Mesendoderm (in vitro differentiated cells): ENCODE measurements at regions not wholly inside any gene's neighbourhood (a gene's known extent, or its start where the extent isn't known, plus 50 kb on each side); places are given as distances from the start of the nearest gene placed in this dataset.

Source experiments
- DNase-seq: peaks from one replicate; pipeline ENCODE4 v3.0.0; 2013
- H2AK5ac ChIP-seq: 2 replicates; pipeline ENCODE4 v1.6.1; 2013; ENCODE audit warnings: low read length, inconsistent platforms
- H2BK120ac ChIP-seq: 2 replicates; pipeline ENCODE4 v1.6.1; 2013; ENCODE audit warnings: low read depth, mild to moderate bottlenecking, low read length, moderate library complexity, mixed read lengths
- H2BK15ac ChIP-seq: replicated peaks from 2 replicates; pipeline ENCODE4 v1.6.1; 2013; ENCODE audit warnings: low read depth, mild to moderate bottlenecking, moderate library complexity
- H2BK5ac ChIP-seq: 2 replicates; pipeline ENCODE4 v1.6.1; 2013; ENCODE audit warnings: low read length, inconsistent platforms
- H3K18ac ChIP-seq: 2 replicates; pipeline ENCODE4 v1.6.1; 2013; ENCODE audit warnings: mild to moderate bottlenecking, low read length, mixed read lengths
- H3K23ac ChIP-seq: one replicate; pipeline ENCODE4 v1.6.1; 2013; ENCODE audit warnings: low read length
- H3K27ac ChIP-seq: 2 replicates; pipeline ENCODE4 v1.5.1; 2013; ENCODE audit warnings: low read depth, mild to moderate bottlenecking, inconsistent platforms, low read length, moderate library complexity
- H3K27me3 ChIP-seq: 2 replicates; pipeline ENCODE4 v1.6.1; 2013; ENCODE audit warnings: low read length, control low read depth, mild to moderate bottlenecking, inconsistent platforms; ENCODE audit not compliant: insufficient read depth, poor library complexity
- H3K36me3 ChIP-seq: 2 replicates; pipeline ENCODE4 v1.6.1; 2013; ENCODE audit warnings: low read length, inconsistent platforms; ENCODE audit not compliant: control insufficient read depth, insufficient read depth
- H3K4ac ChIP-seq: one replicate; pipeline ENCODE4 v1.6.1; 2013; ENCODE audit warnings: low read depth, mild to moderate bottlenecking, low read length, moderate library complexity
- H3K4me1 ChIP-seq: 2 replicates; pipeline ENCODE4 v1.6.1; 2013; ENCODE audit warnings: low read depth, low read length, inconsistent platforms; ENCODE audit not compliant: control insufficient read depth
- H3K4me2 ChIP-seq: 2 replicates; pipeline ENCODE4 v1.6.1; 2013; ENCODE audit warnings: low read length
- H3K4me3 ChIP-seq: 2 replicates; pipeline ENCODE4 v1.5.1; 2013; ENCODE audit warnings: mild to moderate bottlenecking, low read length
- H3K56ac ChIP-seq: one replicate; pipeline ENCODE4 v1.6.1; 2013; ENCODE audit warnings: low read length
- H3K79me1 ChIP-seq: 2 replicates; pipeline ENCODE4 v1.6.1; 2013; ENCODE audit warnings: low read length, inconsistent platforms
- H3K79me2 ChIP-seq: 2 replicates; pipeline ENCODE4 v1.6.1; 2013; ENCODE audit warnings: mild to moderate bottlenecking, low read length; ENCODE audit not compliant: control insufficient read depth, insufficient read depth
- H3K9ac ChIP-seq: 2 replicates; pipeline ENCODE4 v1.6.1; 2013; ENCODE audit warnings: low read length, inconsistent platforms
- H4K5ac ChIP-seq: one replicate; pipeline ENCODE4 v1.6.1; 2013; ENCODE audit warnings: low read length
- H4K8ac ChIP-seq: one replicate; pipeline ENCODE4 v1.6.1; 2013; ENCODE audit warnings: low read depth, mild to moderate bottlenecking, control low read depth, low read length, moderate library complexity
- WGBS: extraction: QIAGEN DNeasy Blood & Tissue Kit; methylation state at CpG from one replicate; pipeline ENCODE4 v1.1.7; 2013; ENCODE audit warnings: low lambda C conversion rate, missing lambda C conversion rate; ENCODE audit not compliant: insufficient coverage; ENCODE audit errors: extremely low coverage; 5-methylcytosine and 5-hydroxymethylcytosine counted together

GRCh38 chr4:42345962-42346544 is 51.2 kb upstream of the SHISA3 start:
- H2BK5ac ChIP-seq: no peak overlapping the region
- H3K4me3 ChIP-seq: no peak overlapping the region
- H3K18ac ChIP-seq: no peak overlapping the region
- H3K79me1 ChIP-seq: no peaks in the 10 kb centered on the region
- no peak overlapping the region for H2AK5ac ChIP-seq
- no peak overlapping the region for H4K8ac ChIP-seq
- H2BK120ac ChIP-seq: no peak overlapping the region
- DNase-seq: no peak
- H3K79me2 ChIP-seq: no peaks in the 10 kb centered on the region
- no peaks in the 10 kb centered on the region for H3K27me3 ChIP-seq
- no peak overlapping the region for H3K4ac ChIP-seq
- WGBS: no CpG with 5 or more reads among the region's 29 CpGs
- no peaks in the 10 kb centered on the region for H3K36me3 ChIP-seq
- no peak overlapping the region for H3K23ac ChIP-seq
- H3K4me2 ChIP-seq: no peak overlapping the region
- H3K4me1 ChIP-seq: no peaks in the 10 kb centered on the region
- peak overlapping the region; percentile 19 for H3K56ac ChIP-seq
- no peak overlapping the region for H3K27ac ChIP-seq
- H4K5ac ChIP-seq: no peak overlapping the region
- no peak overlapping the region for H2BK15ac ChIP-seq
- no peak overlapping the region for H3K9ac ChIP-seq

- no peaks in the 10 kb centered on the region for H3K36me3 ChIP-seq
- H3K56ac ChIP-seq: no peak overlapping the region
- H3K79me2 ChIP-seq: no peaks in the 10 kb centered on the region
- no peak overlapping the region for H3K4ac ChIP-seq
- H2BK15ac ChIP-seq: no peak overlapping the region
- no peak overlapping the region for H3K23ac ChIP-seq
- no peak for DNase-seq
- no peak overlapping the region for H2BK120ac ChIP-seq
- no peak overlapping the region for H3K18ac ChIP-seq
- no peak overlapping the region for H2AK5ac ChIP-seq
- no peak overlapping the region for H3K9ac ChIP-seq
- H3K4me2 ChIP-seq: no peak overlapping the region
- WGBS: no CpG with 5 or more reads among the region's 10 CpGs
- H3K27ac ChIP-seq: no peak overlapping the region
- H3K4me1 ChIP-seq: no peaks in the 10 kb centered on the region
- H4K8ac ChIP-seq: no peak overlapping the region
- H4K5ac ChIP-seq: no peak overlapping the region
- H3K79me1 ChIP-seq: no peaks in the 10 kb centered on the region
- no peaks in the 10 kb centered on the region for H3K27me3 ChIP-seq
- no peak overlapping the region for H3K4me3 ChIP-seq
- H2BK5ac ChIP-seq: no peak overlapping the region
Measured at GRCh38 chr4:42347076-42347475, 50.2 kb upstream of the SHISA3 start.
